Calu3 (cell line): ENCODE measurements at regions not wholly inside any gene's neighbourhood (a gene's known extent, or its start where the extent isn't known, plus 50 kb on each side); places are given as distances from the start of the nearest gene placed in this dataset.

Experiments used
- BruUV-seq: library from RNA; stranded (reverse); fragments of 400-500 nt; replicated peaks from 2 replicates; lab custom pipeline; 2021; lab: Mats Ljungman, UMichigan
- CTCF ChIA-PET: fragments of 300-600 bp; sonication (Branson Sonifier 250); formaldehyde crosslinking; loops from one replicate; lab custom pipeline; 2022; ENCODE audit warnings: antibody characterized with exemption; lab: Charles Lee
- DNase-seq: peaks from one replicate; pipeline ENCODE4 v3.0.0; 2022
- H3K27ac Mint-ChIP-seq: one replicate; pipeline ENCODE4 v1.8.0; 2022; ENCODE audit warnings: mixed read lengths; ENCODE audit not compliant: unreplicated experiment
- H3K27me3 Mint-ChIP-seq: one replicate; pipeline ENCODE4 v1.8.0; 2022; ENCODE audit warnings: mixed read lengths; ENCODE audit not compliant: unreplicated experiment
- H3K36me3 Mint-ChIP-seq: one replicate; pipeline ENCODE4 v1.8.0; 2022; ENCODE audit warnings: mild to moderate bottlenecking, moderate library complexity, mixed read lengths; ENCODE audit not compliant: insufficient read depth, unreplicated experiment
- H3K4me1 Mint-ChIP-seq: one replicate; pipeline ENCODE4 v1.8.0; 2022; ENCODE audit warnings: mild to moderate bottlenecking, low read depth, mixed read lengths; ENCODE audit not compliant: unreplicated experiment
- H3K4me3 Mint-ChIP-seq: one replicate; pipeline ENCODE4 v1.8.0; 2022; ENCODE audit warnings: mild to moderate bottlenecking, low read depth, moderate library complexity, mixed read lengths; ENCODE audit not compliant: unreplicated experiment
- H3K9me3 Mint-ChIP-seq: one replicate; pipeline ENCODE4 v1.8.0; 2022; ENCODE audit warnings: low read depth, mixed read lengths; ENCODE audit not compliant: unreplicated experiment
- intact Hi-C: fragments of 100-400 bp; cut with micrococcal nuclease; formaldehyde crosslinking; loops from one replicate; pipeline ENCODE4 v1.10.0; 2022; ENCODE audit not compliant: unreplicated experiment
- TF ChIP-seq, protein P1 (sequence below): fragments of 200-600 bp; IDR thresholded peaks from one replicate; pipeline ENCODE4 v1.8.0; 2022; ENCODE audit warnings: antibody characterized with exemption; ENCODE audit not compliant: unreplicated experiment

DNA sequence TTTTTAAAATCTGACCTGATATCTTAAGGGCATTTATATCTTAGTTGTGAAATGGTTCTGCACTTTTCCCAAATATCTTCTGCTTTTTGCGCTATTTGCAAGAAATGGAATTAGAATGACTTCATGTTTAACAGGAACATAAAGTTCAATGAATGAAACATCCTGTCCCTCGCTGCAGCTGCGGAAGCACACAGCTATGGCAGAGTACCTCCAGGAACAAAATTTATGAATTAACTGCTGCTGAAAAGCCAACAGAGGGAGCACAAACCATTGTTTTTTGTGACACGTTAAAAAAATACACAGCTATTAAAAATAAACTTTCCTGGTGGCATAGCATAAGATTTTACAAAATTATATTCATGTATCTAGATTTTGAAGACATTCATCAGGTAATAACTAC, 404.4 kb upstream of the MDFIC2 start:
- Mint-ChIP-seq H3K27ac (no peak overlapping the region), H3K4me3 (no peak overlapping the region), H3K4me1 (no peaks in the 10 kb centered on the region), H3K9me3 (peaks cover 7% of the 10 kb centered on the region), H3K27me3 (no peaks in the 10 kb centered on the region), H3K36me3 (no peaks in the 10 kb centered on the region)
- CTCF ChIA-PET = interaction anchor here (0.7 to 1.3 kb wide), 3 partner anchors 141 to 867 kb away, joined by 3 to 4 read pairs (median 3); partner anchors contain the start of gene FOXP1
- no peak for DNase-seq
- intact Hi-C loops = loop anchor here (1.0 to 10.0 kb wide), 3 partner anchors 348 to 869 kb away; no protein-coding TSS in a partner anchor
- BruUV-seq = no TSS peak
- TF ChIP-seq, protein P1, sequence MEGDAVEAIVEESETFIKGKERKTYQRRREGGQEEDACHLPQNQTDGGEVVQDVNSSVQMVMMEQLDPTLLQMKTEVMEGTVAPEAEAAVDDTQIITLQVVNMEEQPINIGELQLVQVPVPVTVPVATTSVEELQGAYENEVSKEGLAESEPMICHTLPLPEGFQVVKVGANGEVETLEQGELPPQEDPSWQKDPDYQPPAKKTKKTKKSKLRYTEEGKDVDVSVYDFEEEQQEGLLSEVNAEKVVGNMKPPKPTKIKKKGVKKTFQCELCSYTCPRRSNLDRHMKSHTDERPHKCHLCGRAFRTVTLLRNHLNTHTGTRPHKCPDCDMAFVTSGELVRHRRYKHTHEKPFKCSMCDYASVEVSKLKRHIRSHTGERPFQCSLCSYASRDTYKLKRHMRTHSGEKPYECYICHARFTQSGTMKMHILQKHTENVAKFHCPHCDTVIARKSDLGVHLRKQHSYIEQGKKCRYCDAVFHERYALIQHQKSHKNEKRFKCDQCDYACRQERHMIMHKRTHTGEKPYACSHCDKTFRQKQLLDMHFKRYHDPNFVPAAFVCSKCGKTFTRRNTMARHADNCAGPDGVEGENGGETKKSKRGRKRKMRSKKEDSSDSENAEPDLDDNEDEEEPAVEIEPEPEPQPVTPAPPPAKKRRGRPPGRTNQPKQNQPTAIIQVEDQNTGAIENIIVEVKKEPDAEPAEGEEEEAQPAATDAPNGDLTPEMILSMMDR = no peak

DNA sequence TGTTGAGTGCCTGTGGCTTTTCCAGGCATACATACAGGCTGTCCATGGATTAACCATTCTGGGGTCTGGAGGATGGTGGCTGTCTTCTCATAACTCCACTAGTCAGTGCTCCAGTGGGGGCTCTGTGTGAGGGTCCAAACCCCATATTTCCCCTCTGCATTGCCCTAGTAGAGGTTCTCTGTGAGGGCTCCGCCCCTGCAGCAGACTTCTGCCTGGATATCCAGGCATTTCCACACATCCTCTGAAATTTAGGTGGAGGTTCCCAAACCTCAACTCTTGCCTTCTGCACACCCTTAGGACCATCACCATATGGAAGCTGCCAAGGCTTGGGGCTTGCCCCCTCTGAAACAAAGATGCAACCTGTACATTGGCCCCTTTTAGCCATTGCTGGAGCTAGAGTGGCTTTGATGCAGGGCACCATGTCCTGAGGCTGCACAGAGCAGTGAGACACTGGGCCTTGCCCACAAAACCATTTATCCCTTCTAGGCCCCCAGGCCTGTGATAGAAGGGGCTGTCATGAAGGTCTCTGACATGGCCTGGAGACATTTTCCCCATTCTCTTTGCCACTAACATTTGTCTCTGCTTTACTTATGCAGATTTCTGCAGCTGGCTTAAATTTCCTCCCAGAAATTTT, 400.1 kb upstream of the MDFIC2 start:
- Mint-ChIP-seq H3K36me3 (no peaks in the 10 kb centered on the region), H3K4me1 (no peaks in the 10 kb centered on the region), H3K9me3 (peaks cover 10% of the 10 kb centered on the region), H3K27ac (no peak overlapping the region), H3K27me3 (no peaks in the 10 kb centered on the region), H3K4me3 (no peak overlapping the region)
- intact Hi-C loops = loop anchor here (10.0 kb wide), 2 partner anchors 352 to 592 kb away; no protein-coding TSS in a partner anchor
- CTCF ChIA-PET = no interaction called here
- no TSS peak for BruUV-seq
- DNase-seq = no peak
- TF ChIP-seq, protein P1 = no peak

DNA sequence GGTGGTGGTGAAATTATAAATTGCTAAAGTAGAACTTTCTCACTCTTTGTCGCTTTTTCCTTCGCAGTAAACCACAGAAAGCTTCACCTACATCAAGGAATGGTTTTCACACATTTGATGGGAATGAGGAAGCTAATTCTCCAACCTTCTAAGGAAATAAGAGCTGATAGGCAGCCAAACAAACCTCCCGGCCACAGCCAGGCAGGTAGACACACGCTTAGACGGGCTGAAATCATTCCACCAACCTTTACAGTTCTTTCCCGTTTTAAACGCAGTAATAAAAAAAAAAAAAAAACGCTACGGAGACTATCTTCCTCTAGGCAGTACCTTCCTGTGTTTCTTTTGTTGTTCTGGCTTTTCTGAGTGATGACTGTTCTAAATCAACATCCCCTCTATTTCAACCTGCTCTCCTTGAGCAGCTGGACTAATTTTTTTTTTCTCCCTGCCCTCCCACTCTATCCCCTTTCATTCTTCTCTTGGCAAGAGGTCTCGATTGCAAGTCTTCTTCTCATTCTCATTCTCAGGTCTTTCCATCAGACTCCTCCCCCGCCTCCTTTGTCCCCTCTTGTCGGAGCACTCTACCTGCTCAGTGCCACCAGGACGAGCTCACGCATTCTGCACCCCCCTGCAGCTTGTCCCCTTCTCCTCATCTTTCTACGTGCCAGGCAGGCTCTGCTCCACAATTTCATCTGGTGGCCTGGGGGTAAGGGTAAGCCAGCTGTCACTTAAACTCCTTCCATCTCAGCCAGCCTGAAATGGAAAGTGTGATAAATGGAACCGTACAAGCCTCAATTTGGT, 391.1 kb upstream of the MDFIC2 start:
- Mint-ChIP-seq H3K4me3 (no peak overlapping the region), H3K27ac (no peak overlapping the region), H3K36me3 (no peaks in the 10 kb centered on the region), H3K9me3 (no peaks in the 10 kb centered on the region), H3K4me1 (no peaks in the 10 kb centered on the region), H3K27me3 (no peaks in the 10 kb centered on the region)
- DNase-seq = no peak
- BruUV-seq = no TSS peak
- intact Hi-C loops = no loop called here
- CTCF ChIA-PET = no interaction called here
- TF ChIP-seq, protein P1 = no peak

DNA sequence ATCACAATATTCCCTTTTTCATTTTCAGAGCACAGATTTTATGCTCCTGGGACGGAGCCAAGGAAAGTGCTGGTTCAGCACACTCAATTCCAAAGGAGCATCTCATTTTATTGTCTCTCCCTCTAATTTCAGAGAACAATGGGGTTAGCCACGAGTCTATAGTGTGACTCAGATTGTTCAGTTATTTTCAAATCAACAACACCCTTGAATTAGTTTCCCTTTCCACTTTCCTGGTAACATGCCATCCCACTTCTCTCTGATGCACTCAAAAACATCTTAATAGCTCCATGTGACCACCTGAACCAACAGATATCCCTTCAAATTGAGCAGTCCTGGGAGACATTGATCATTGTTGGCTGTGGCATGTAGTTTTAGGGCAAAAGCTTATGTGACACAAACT, 389.7 kb upstream of the MDFIC2 start:
- DNase-seq = no peak
- H3K27ac Mint-ChIP-seq = no peak overlapping the region
- intact Hi-C loops = no loop called here
- no peaks in the 10 kb centered on the region for H3K27me3 Mint-ChIP-seq
- no TSS peak for BruUV-seq
- no peaks in the 10 kb centered on the region for H3K9me3 Mint-ChIP-seq
- CTCF ChIA-PET = no interaction called here
- TF ChIP-seq, protein P1 = no peak
- H3K36me3 Mint-ChIP-seq = no peaks in the 10 kb centered on the region
- no peak overlapping the region for H3K4me3 Mint-ChIP-seq
- no peaks in the 10 kb centered on the region for H3K4me1 Mint-ChIP-seq
